Epithelial cell of esophagus (primary cell): ENCODE measurements at regions not wholly inside any gene's neighbourhood (a gene's known extent, or its start where the extent isn't known, plus 50 kb on each side); places are given as distances from the start of the nearest gene placed in this dataset.
A peak's percentile ranks its signal among the peaks of the same experiment; 100 is the strongest.

Experiments
- DNase-seq: peaks from one replicate; pipeline ENCODE4 v3.0.0; 2010; ENCODE audit warnings: low read depth
- H3K4me3 ChIP-seq: 2 replicates; pipeline ENCODE4 v1.5.1; 2011; ENCODE audit warnings: mild to moderate bottlenecking, low read length, control low read depth
- TF ChIP-seq, protein P1 (sequence below): IDR thresholded peaks from 2 replicates; pipeline ENCODE4 v1.5.1; 2011; ENCODE audit warnings: low read depth, mild to moderate bottlenecking, low read length, control low read depth, inconsistent platforms; ENCODE audit not compliant: insufficient read depth; ENCODE audit errors: missing control alignments

DNA sequence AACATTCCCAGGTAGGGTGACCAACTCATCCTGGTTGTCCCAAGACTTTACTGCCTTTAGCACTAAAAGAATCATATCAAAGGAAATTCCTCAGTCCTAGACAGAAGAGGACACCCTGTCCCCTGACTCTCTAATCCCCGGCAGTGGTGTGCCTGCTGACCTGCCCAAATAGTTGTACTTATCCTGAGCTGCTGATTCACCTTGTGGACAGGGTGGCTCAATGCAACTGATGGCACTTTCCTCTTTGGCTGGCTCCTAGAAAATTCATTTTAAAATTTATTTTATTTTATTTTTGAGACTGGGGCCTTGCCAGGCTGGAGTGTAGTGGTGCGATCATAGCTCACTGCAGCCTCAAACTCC, 111.7 kb downstream of the JCAD start:
- peak; percentile 49 for DNase-seq
- no peak overlapping the region for H3K4me3 ChIP-seq
- TF ChIP-seq, protein P1, sequence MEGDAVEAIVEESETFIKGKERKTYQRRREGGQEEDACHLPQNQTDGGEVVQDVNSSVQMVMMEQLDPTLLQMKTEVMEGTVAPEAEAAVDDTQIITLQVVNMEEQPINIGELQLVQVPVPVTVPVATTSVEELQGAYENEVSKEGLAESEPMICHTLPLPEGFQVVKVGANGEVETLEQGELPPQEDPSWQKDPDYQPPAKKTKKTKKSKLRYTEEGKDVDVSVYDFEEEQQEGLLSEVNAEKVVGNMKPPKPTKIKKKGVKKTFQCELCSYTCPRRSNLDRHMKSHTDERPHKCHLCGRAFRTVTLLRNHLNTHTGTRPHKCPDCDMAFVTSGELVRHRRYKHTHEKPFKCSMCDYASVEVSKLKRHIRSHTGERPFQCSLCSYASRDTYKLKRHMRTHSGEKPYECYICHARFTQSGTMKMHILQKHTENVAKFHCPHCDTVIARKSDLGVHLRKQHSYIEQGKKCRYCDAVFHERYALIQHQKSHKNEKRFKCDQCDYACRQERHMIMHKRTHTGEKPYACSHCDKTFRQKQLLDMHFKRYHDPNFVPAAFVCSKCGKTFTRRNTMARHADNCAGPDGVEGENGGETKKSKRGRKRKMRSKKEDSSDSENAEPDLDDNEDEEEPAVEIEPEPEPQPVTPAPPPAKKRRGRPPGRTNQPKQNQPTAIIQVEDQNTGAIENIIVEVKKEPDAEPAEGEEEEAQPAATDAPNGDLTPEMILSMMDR = peak; percentile 52

DNA sequence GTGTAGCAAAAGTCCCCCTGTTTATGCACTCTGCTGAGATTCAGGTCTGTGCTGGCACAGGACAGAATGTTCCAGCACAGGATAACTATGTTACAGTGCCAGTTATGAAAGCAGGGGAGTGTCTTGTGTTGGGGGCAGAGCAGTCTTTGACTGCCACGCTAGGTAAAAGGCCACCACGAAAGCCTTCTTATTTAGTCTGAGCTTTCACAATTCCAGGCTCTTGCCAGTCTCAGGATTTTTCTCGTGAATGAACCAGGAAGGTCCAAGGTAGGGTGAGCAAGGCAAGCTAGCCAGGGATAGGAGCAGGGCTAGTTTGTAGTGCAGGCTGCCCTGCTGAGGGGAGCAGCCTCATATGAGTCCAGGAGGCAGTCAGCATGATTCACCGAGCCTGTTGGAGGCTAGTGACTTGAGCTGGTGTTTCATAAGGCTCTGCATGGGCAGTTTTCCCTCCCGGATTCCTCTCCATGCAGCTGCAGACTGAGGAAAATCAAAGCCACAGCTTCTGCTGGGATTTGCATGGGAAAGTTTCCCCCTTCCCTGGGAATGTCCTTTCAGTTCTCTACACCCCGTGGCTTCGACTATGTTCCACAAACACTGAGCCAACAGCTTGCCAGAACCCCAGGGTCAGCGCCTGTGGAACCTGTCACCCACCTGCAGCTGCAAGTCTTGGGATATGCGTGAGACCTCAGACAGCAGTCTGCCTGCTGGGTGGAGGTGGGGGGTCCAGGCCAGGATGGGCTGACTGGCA, 112.3 kb downstream of the JCAD start:
- no peak overlapping the region for H3K4me3 ChIP-seq
- DNase-seq = peak; percentile 93
- TF ChIP-seq, protein P1 = no peak

DNA sequence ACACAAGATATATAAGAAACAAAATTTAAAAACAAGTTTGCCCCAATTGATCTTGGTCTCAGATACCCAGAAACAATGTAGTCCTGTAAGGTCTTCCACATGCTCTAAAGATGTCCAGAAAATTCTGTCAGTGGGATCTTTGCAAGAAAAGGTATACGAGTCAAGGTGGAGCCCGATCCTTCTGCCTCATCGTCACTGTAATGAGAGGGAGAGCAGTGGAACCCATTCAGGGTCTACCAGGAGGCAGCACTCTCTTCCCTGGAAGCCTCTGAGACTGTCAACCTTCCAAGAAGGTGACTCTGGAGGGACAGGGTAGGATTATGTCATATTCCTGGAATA, 112.8 kb downstream of the JCAD start:
- TF ChIP-seq, protein P1 = no peak
- no peak overlapping the region for H3K4me3 ChIP-seq
- DNase-seq = no peak

DNA sequence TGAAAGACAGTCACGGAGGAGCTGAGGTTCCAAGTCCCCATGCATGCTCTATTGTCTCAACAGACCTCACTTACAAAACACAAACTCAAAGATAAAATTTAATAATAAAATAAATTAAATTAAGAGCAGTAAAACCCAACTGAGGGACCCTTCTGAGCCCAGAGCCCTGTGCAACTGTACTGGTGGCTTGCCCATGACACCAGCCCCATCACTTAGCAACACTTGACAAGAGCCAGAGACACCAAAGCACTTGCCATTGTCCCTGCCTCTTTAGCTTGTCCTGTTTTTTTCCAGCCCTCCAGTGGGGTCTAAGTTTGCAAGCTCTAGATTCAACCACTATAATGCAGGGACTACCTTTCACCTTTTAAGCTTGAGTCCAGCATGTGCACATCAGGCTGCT, 117.9 kb downstream of the JCAD start:
- no peak for DNase-seq
- H3K4me3 ChIP-seq = no peak overlapping the region
- TF ChIP-seq, protein P1 = no peak

DNA sequence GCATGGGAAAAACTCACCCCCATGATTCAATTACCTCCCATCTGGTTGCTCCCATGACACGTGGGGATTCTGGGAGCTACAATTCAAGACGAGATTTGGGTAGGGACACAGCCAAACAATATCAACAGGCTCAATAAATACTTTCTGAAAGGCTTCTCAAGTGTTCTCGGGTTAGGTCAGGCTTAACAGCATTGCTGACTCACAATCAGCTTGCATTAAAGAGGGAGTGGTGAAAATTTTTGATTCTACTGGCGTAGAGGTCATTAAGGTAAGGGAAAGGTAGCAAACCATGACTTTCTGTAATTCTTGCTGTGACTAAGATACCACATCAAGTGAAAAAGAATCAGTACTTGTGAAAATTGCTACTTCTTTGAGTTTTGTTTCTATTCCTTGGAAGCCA, 126.4 kb downstream of the JCAD start:
- DNase-seq = peak; percentile 54
- TF ChIP-seq, protein P1 = no peak
- H3K4me3 ChIP-seq = no peak overlapping the region

DNA sequence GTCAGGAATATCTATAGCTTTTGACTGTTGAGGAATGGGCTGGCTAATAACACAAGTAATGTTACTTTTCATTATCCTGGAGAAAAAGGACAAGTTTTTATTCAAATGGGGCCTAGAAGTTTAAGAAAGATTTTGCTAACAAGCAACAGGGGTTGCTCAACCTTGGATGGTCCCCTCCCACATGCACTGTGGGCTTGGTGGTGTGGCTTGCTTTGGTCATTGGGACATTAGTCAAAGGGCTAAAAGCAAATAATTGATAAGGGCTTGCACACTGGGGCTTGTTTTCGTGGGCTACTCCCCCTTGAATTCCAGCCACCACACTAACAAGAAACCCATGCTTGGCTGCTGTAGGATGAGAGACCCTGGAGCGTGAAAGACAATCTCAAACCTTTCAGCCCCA, 127.6 kb downstream of the JCAD start:
- no peak for DNase-seq

More for the DNA sequence above, 127.6 kb downstream of the JCAD start:
- no peak overlapping the region for H3K4me3 ChIP-seq
- TF ChIP-seq, protein P1 = no peak
